Naive thymus-derived CD4-positive, alpha-beta T cell (primary cell): ENCODE measurements at regions not wholly inside any gene's neighbourhood (a gene's known extent, or its start where the extent isn't known, plus 50 kb on each side); places are given as distances from the start of the nearest gene placed in this dataset.
"Not testable (repeated sequence)": the region's sequence is repeated elsewhere in the genome, so short reads cannot be mapped to it uniquely, and the experiment has no call there.

ENCODE experiments used
- ATAC-seq: fragments of 150-1000 bp; cut with Tn5 transposase; 2 replicates; pipeline ENCODE4 v1.10.0; 2021; ENCODE audit warnings: mild to moderate bottlenecking, moderate library complexity
- CTCF ChIA-PET: fragments of 350-600 bp; sonication (Branson Sonifier 250); formaldehyde crosslinking; loops from one replicate; lab custom pipeline; 2021; ENCODE audit warnings: antibody characterized with exemption; lab: Charles Lee
- POLR2A ChIA-PET: fragments of 350-600 bp; sonication (Branson Sonifier 250); formaldehyde crosslinking; loops from one replicate; lab custom pipeline; 2021; ENCODE audit warnings: antibody characterized with exemption, inconsistent platforms; lab: Charles Lee
- DNase-seq, 9 donors: peaks; one replicate each; pipeline versions ENCODE4 v3.0.0 to v3.0.0-alpha.2; 2020 to 2022; ENCODE audit warnings: mixed read lengths in 1 of 9
- H3K27ac ChIP-seq: one replicate; pipeline ENCODE4 v1.7.0; 2013; ENCODE audit warnings: mild to moderate bottlenecking, low read depth, low read length, moderate library complexity
- H3K27me3 ChIP-seq, 2 donors: one replicate each; pipeline ENCODE4 v1.7.0; 2013; ENCODE audit warnings: low read length in 2 of 2, mild to moderate bottlenecking in 2 of 2, moderate library complexity in 2 of 2; ENCODE audit not compliant: control insufficient read depth in 2 of 2, insufficient read depth in 2 of 2
- H3K36me3 ChIP-seq, 3 experiments: 1 replicate in 2 of 3; 2 replicates in 1 of 3; pipeline ENCODE4 v1.7.0; 2013; ENCODE audit warnings: low read length in 3 of 3, mild to moderate bottlenecking in 3 of 3, moderate library complexity in 1 of 3; ENCODE audit not compliant: insufficient read depth in 3 of 3, control insufficient read depth in 2 of 3
- H3K4me1 ChIP-seq, 2 donors: one replicate each; pipeline ENCODE4 v1.7.0; 2013; ENCODE audit warnings: low read length in 2 of 2, mild to moderate bottlenecking in 2 of 2, moderate library complexity in 1 of 2; ENCODE audit not compliant: control insufficient read depth in 2 of 2, insufficient read depth in 2 of 2
- H3K4me3 ChIP-seq: 2 replicates; pipeline ENCODE4 v1.7.0; 2013; ENCODE audit warnings: mild to moderate bottlenecking, low read length
- H3K9me3 ChIP-seq, 3 experiments: 1 replicate in 2 of 3; 2 replicates in 1 of 3; pipeline ENCODE4 v1.7.0; 2013; ENCODE audit warnings: low read length in 3 of 3; ENCODE audit not compliant: control insufficient read depth in 2 of 3
- H3K27ac Mint-ChIP-seq, 9 donors: one replicate each; pipeline ENCODE4 v1.8.0; 2020 to 2022; ENCODE audit warnings: mixed read lengths in 9 of 9, mild to moderate bottlenecking in 8 of 9, moderate library complexity in 5 of 9, inconsistent platforms in 2 of 9
- H3K27me3 Mint-ChIP-seq, 5 donors: one replicate each; pipeline ENCODE4 v1.8.0; 2021 to 2022; ENCODE audit warnings: mixed read lengths in 5 of 5, mild to moderate bottlenecking in 1 of 5
- H3K36me3 Mint-ChIP-seq, 5 donors: one replicate each; pipeline ENCODE4 v1.8.0; 2020 to 2022; ENCODE audit warnings: mixed read lengths in 5 of 5, mild to moderate bottlenecking in 3 of 5, inconsistent platforms in 1 of 5
- H3K4me1 Mint-ChIP-seq, 7 donors: one replicate each; pipeline ENCODE4 v1.8.0; 2020 to 2022; ENCODE audit warnings: mixed read lengths in 7 of 7, mild to moderate bottlenecking in 3 of 7, inconsistent platforms in 1 of 7
- H3K4me3 Mint-ChIP-seq, 10 donors: one replicate each; pipeline ENCODE4 v1.8.0; 2020 to 2022; ENCODE audit warnings: mild to moderate bottlenecking in 10 of 10, mixed read lengths in 10 of 10, moderate library complexity in 6 of 10, inconsistent platforms in 2 of 10
- H3K9me3 Mint-ChIP-seq, 11 donors: one replicate each; pipeline ENCODE4 v1.8.0; 2020 to 2022; ENCODE audit warnings: mixed read lengths in 11 of 11, mild to moderate bottlenecking in 4 of 11, inconsistent platforms in 1 of 11, moderate library complexity in 1 of 11
- intact Hi-C, 2 donors: fragments of 100-400 bp; cut with micrococcal nuclease; formaldehyde crosslinking; loops; one replicate each; pipeline ENCODE4 v1.15.1; 2023

- Histone ChIP-seq H3K27ac (no peak overlapping the region), H3K27me3 (no peaks in the 10 kb centered on the region), H3K4me3 (no peak overlapping the region), H3K9me3 (no peaks in the 10 kb centered on the region), H3K4me1 (peaks cover 10 to 21% of the 10 kb centered on the region in 2 donors), H3K36me3 (no peaks in the 10 kb centered on the region)
- H3K9me3 Mint-ChIP-seq, result peaks cover 0 to 27% (median 0%) of the 10 kb centered on the region in 11 donors
- ChIA-PET POLR2A (no interaction called here), CTCF (interaction anchor here (1.1 kb wide), 1 partner anchor 23 kb away, joined by 4 read pairs; no protein-coding TSS in a partner anchor)
- H3K27ac Mint-ChIP-seq, result peak overlapping the region in 2 of 9 donors; percentile 20 to 80
- peaks cover 4 to 43% (median 19%) of the 10 kb centered on the region in 7 donors for H3K4me1 Mint-ChIP-seq
- peaks cover 0 to 4% (median 0%) of the 10 kb centered on the region in 5 donors for H3K27me3 Mint-ChIP-seq
- H3K4me3 Mint-ChIP-seq, result peak overlapping the region in 8 of 10 donors; percentile 7 to 53 (median 48)
- peak in 8 of 9 donors; percentile 25 to 72 (median 48) for DNase-seq
- intact Hi-C loops, result loop anchor here (1.0 to 10.0 kb wide), 6 partner anchors 21 to 465 kb away; no protein-coding TSS in a partner anchor
- peak; percentile 99 for ATAC-seq
- peaks cover 0 to 56% (median 0%) of the 10 kb centered on the region in 5 donors for H3K36me3 Mint-ChIP-seq
Measured at GRCh38 chr1:199089393-199090122, 450.7 kb downstream of the PTPRC start.

GRCh38 chr1:199095628-199096027, 456.8 kb downstream of the PTPRC start:
- H3K4me1 ChIP-seq, DNase-seq, H3K27ac ChIP-seq, H3K36me3 ChIP-seq, H3K4me3 Mint-ChIP-seq, H3K4me3 ChIP-seq, H3K27ac Mint-ChIP-seq, H3K27me3 ChIP-seq, H3K27me3 Mint-ChIP-seq, CTCF ChIA-PET, H3K9me3 ChIP-seq, POLR2A ChIA-PET, ATAC-seq, intact Hi-C loops: not testable (repeated sequence)
- peaks cover 0 to 63% (median 0%) of the 10 kb centered on the region in 5 donors for H3K36me3 Mint-ChIP-seq
- H3K9me3 Mint-ChIP-seq, result peaks cover 0 to 23% (median 1%) of the 10 kb centered on the region in 11 donors
- peaks cover 0 to 33% (median 4%) of the 10 kb centered on the region in 7 donors for H3K4me1 Mint-ChIP-seq

DNA sequence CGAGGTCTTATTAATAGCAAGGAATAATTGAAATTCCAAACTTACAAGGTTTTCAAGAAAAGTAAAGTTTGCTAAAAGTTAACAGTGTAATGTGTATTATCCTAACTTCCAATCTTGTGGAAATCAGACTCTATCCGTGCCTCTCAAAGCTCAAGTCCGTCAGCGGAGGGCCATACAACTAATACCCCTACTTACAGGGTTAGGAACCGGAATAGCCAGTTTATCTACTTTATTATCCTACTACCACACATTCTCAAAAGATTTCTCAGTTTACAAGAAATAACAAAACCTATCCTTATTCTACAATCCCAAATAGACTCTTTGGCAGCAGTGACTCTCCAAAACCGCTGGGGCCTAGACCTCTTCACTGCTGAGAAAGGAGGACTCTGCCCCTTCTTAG, 457.8 kb downstream of the PTPRC start:
- Mint-ChIP-seq H3K4me1 (peaks cover 0 to 36% (median 4%) of the 10 kb centered on the region in 7 donors), H3K27ac (no peak overlapping the region), H3K27me3 (no peaks in the 10 kb centered on the region), H3K9me3 (peaks cover 0 to 25% (median 1%) of the 10 kb centered on the region in 11 donors), H3K36me3 (peaks cover 0 to 64% (median 0%) of the 10 kb centered on the region in 5 donors), H3K4me3 (no peak overlapping the region)
- no peak overlapping the region for H3K4me3 ChIP-seq
- ATAC-seq (no peak), DNase-seq (no peak)
- no peak overlapping the region for H3K27ac ChIP-seq
- POLR2A ChIA-PET, result no interaction called here
- no peaks in the 10 kb centered on the region for H3K4me1 ChIP-seq
- H3K36me3 ChIP-seq, result no peaks in the 10 kb centered on the region
- intact Hi-C loops, result no loop called here
- H3K27me3 ChIP-seq, result no peaks in the 10 kb centered on the region
- CTCF ChIA-PET, result no interaction called here
- H3K9me3 ChIP-seq, result no peaks in the 10 kb centered on the region

- ChIA-PET POLR2A (no interaction called here), CTCF (no interaction called here)
- H3K36me3 ChIP-seq, result no peaks in the 10 kb centered on the region
- H3K4me1 ChIP-seq, result no peaks in the 10 kb centered on the region
- H3K9me3 ChIP-seq, result no peaks in the 10 kb centered on the region
- Mint-ChIP-seq H3K27ac (no peak overlapping the region), H3K4me1 (peaks cover 0 to 40% (median 5%) of the 10 kb centered on the region in 7 donors), H3K36me3 (peaks cover 0 to 60% (median 0%) of the 10 kb centered on the region in 5 donors), H3K9me3 (peaks cover 0 to 20% (median 0%) of the 10 kb centered on the region in 11 donors), H3K27me3 (no peaks in the 10 kb centered on the region), H3K4me3 (no peak overlapping the region)
- H3K27ac ChIP-seq, result no peak overlapping the region
- no peak overlapping the region for H3K4me3 ChIP-seq
- intact Hi-C loops, result no loop called here
- ATAC-seq, result no peak
- H3K27me3 ChIP-seq, result no peaks in the 10 kb centered on the region
- no peak for DNase-seq
Measured at GRCh38 chr1:199098468-199098867, 459.6 kb downstream of the PTPRC start.

DNA sequence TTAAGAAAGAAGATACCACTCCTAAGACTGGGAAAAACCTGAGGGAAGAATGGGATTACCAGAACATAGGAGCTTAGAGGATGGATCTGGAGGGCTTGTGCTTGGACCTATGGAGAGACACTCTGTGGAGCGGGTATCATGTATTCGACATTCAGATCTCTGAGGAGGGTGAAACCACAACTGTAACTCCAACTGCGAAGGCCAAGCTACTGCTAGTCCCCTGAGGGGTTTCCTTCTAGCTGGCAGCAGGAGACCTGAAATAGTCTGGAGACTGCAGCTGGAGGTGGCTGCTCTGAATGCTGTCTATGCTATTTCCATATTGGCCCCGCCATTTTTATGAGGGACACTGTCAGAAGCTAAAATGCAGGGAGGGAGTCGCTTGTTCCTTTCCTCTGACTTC, 462.3 kb downstream of the PTPRC start:
- no peak for DNase-seq
- Mint-ChIP-seq H3K27me3 (no peaks in the 10 kb centered on the region), H3K4me3 (no peak overlapping the region), H3K9me3 (peaks cover 0 to 30% (median 7%) of the 10 kb centered on the region in 11 donors), H3K27ac (no peak overlapping the region), H3K4me1 (peaks cover 0 to 31% (median 5%) of the 10 kb centered on the region in 7 donors), H3K36me3 (peaks cover 0 to 55% (median 8%) of the 10 kb centered on the region in 5 donors)
- POLR2A ChIA-PET, result no interaction called here
- no peaks in the 10 kb centered on the region for H3K4me1 ChIP-seq
- CTCF ChIA-PET, result interaction anchor here (0.6 to 1.4 kb wide), 2 partner anchors 12 to 252 kb away, joined by 3 read pairs; no protein-coding TSS in a partner anchor
- no peaks in the 10 kb centered on the region for H3K9me3 ChIP-seq
- H3K27ac ChIP-seq, result no peak overlapping the region
- no peak for ATAC-seq
- no peaks in the 10 kb centered on the region for H3K27me3 ChIP-seq
- H3K4me3 ChIP-seq, result no peak overlapping the region
- no peaks in the 10 kb centered on the region for H3K36me3 ChIP-seq
- intact Hi-C loops, result no loop called here

DNA sequence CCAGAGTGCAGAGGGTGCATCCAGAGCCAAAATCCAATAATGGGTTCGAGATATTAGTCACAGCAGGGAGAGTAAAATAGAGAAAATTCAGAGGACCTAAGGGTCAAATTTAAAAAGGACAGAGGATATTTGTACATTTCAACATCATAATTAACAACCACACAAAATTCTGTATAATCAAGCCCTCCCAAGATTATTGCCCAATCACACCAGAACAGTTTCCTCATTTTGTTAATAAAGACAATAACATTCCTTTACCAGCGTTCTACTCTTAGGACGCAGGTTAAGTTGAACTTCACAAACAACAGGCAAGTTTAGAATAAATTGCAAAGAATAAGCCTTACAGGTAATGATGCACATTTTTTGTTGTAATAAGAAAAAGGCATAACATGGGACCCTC, 462.8 kb downstream of the PTPRC start:
- ChIA-PET POLR2A (interaction anchor here (0.6 kb wide), 2 partner anchors 93 to 321 kb away, joined by 3 to 4 read pairs; no protein-coding TSS in a partner anchor), CTCF (interaction anchor here (1.4 kb wide), 1 partner anchor 12 kb away, joined by 3 read pairs; no protein-coding TSS in a partner anchor)
- intact Hi-C loops, result no loop called here
- no peak overlapping the region for H3K4me3 Mint-ChIP-seq
- peaks cover 2 to 35% (median 8%) of the 10 kb centered on the region in 11 donors for H3K9me3 Mint-ChIP-seq
- Histone ChIP-seq H3K9me3 (no peaks in the 10 kb centered on the region), H3K27me3 (no peaks in the 10 kb centered on the region), H3K27ac (no peak overlapping the region), H3K36me3 (no peaks in the 10 kb centered on the region), H3K4me3 (no peak overlapping the region), H3K4me1 (no peaks in the 10 kb centered on the region)
- no peaks in the 10 kb centered on the region for H3K27me3 Mint-ChIP-seq
- H3K36me3 Mint-ChIP-seq, result peaks cover 0 to 57% (median 8%) of the 10 kb centered on the region in 5 donors
- DNase-seq, result no peak
- H3K4me1 Mint-ChIP-seq, result peaks cover 0 to 29% (median 5%) of the 10 kb centered on the region in 7 donors
- no peak overlapping the region for H3K27ac Mint-ChIP-seq
- no peak for ATAC-seq
